Bronchial epithelial cell (primary cell): ENCODE measurements at regions not wholly inside any gene's neighbourhood (a gene's known extent, or its start where the extent isn't known, plus 50 kb on each side); places are given as distances from the start of the nearest gene placed in this dataset.

Source experiments
- DNase-seq: peaks from one replicate; pipeline ENCODE4 v3.0.0-alpha.2; 2010; ENCODE audit warnings: low read depth
- FAIRE-seq: peaks from 2 replicates; lab custom pipeline; 2011; peaks lifted over from hg19 to GRCh38; lab: Jason Lieb, UNC
- H3K27me3 ChIP-seq: 2 replicates; pipeline ENCODE4 v1.5.1; 2011; ENCODE audit warnings: low read length; ENCODE audit not compliant: control insufficient read depth, insufficient read depth
- H3K36me3 ChIP-seq: 2 replicates; pipeline ENCODE4 v1.5.1; 2011; ENCODE audit warnings: low read length; ENCODE audit not compliant: control insufficient read depth, insufficient read depth
- H3K4me3 ChIP-seq: 2 replicates; pipeline ENCODE4 v1.5.1; 2011; ENCODE audit warnings: mild to moderate bottlenecking, low read depth, low read length, control low read depth
- TF ChIP-seq, protein P1 (sequence below): IDR thresholded peaks from 2 replicates; pipeline ENCODE4 v1.5.1; 2011; ENCODE audit warnings: mild to moderate bottlenecking, moderate library complexity, low read length, control low read depth, inconsistent platforms; ENCODE audit not compliant: insufficient read depth, severe bottlenecking

DNA sequence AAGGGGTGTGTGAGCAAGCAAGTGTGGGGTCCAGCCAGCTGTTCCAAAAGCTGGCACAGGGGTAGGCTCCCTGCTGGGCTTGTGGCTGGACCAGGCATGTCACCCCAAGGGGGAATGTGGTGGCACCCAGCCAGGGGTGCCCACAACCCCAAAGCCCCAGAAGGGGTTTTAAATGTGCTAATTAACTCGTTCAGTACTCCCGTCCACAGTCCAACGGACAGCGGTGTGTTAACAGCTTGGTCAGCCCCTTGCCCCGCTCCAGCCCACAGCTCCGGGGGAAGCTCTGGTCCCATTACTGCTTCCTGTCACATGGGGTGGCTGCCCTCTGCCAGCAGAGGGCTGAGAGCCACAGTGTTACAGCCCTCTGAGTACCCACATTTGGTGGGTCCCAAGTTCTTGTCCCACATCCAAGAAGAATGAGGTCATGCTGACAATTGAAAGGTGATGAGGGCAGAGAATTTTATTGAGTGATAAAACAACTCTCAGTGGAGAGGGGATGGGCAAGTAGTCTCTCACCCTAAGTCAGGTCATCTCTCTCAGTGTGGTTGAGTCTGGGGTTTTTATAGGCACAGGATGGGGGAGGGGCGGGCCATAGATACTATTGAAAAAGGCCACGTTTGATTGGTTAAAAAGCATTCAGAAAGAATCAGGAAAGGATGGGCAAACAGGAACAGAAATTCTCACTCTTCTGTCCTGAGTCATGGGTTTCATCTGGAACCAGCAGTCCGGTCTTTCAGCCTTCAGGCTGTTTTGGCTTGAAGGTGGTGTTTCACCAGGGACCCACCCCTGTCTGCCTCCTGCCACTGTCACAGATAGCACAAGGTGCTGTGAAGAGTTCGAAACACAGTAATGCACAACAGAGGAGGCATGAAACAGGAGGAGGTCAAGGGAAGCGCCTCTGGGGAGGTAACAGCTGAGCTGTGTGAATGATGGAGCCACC lies 238.5 kb downstream of the NFATC2 start:
- Histone ChIP-seq H3K4me3 (no peak overlapping the region), H3K27me3 (peaks cover 2% of the 10 kb centered on the region), H3K36me3 (no peaks in the 10 kb centered on the region)
- TF ChIP-seq, protein P1, sequence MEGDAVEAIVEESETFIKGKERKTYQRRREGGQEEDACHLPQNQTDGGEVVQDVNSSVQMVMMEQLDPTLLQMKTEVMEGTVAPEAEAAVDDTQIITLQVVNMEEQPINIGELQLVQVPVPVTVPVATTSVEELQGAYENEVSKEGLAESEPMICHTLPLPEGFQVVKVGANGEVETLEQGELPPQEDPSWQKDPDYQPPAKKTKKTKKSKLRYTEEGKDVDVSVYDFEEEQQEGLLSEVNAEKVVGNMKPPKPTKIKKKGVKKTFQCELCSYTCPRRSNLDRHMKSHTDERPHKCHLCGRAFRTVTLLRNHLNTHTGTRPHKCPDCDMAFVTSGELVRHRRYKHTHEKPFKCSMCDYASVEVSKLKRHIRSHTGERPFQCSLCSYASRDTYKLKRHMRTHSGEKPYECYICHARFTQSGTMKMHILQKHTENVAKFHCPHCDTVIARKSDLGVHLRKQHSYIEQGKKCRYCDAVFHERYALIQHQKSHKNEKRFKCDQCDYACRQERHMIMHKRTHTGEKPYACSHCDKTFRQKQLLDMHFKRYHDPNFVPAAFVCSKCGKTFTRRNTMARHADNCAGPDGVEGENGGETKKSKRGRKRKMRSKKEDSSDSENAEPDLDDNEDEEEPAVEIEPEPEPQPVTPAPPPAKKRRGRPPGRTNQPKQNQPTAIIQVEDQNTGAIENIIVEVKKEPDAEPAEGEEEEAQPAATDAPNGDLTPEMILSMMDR: no peak
- no peak for DNase-seq
- no peak for FAIRE-seq

DNA sequence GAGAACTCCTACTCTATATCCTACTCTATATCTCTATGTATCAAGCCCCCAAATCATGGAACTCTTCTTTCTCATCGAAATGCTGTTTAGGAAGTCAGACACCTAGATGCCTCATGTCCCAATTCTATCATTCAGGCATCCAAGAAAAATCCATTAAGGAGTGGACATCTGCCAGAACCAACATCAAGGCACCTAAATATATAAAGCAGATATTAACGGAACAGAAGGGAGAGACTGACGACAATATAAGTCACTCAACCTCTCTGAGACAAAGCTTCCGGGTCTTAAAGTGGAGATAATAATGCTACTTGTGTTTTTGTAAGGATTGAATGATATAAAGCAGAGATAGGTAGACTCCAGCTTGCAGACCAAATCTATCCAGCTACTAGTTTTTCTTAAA lies 241.5 kb downstream of the NFATC2 start:
- DNase-seq: no peak
- TF ChIP-seq, protein P1: no peak
- H3K4me3 ChIP-seq: no peak overlapping the region
- no peaks in the 10 kb centered on the region for H3K36me3 ChIP-seq
- H3K27me3 ChIP-seq: no peaks in the 10 kb centered on the region
- no peak for FAIRE-seq

DNA sequence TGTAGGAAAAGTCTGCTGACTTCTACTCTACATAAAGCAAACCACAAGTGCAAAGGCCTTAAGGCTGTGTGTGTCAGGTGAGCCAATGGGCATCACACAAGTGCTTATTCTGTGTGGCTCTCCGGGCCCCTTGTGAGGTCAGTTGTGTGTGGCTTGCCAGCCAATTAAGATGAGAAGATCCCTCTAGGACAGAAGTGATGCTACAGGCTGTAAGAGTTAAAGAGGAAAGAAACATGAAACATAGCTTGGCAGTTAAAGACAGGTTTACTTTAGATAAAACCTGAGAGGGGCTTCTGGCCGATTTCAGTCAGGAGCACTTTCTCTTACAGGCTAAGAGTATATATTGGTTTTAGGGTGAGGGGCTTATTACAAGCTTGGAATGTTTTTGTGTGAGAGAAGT lies 242.4 kb downstream of the NFATC2 start:
- Histone ChIP-seq H3K27me3 (no peaks in the 10 kb centered on the region), H3K36me3 (no peaks in the 10 kb centered on the region), H3K4me3 (no peak overlapping the region)
- FAIRE-seq: no peak
- TF ChIP-seq, protein P1: no peak
- DNase-seq: no peak

DNA sequence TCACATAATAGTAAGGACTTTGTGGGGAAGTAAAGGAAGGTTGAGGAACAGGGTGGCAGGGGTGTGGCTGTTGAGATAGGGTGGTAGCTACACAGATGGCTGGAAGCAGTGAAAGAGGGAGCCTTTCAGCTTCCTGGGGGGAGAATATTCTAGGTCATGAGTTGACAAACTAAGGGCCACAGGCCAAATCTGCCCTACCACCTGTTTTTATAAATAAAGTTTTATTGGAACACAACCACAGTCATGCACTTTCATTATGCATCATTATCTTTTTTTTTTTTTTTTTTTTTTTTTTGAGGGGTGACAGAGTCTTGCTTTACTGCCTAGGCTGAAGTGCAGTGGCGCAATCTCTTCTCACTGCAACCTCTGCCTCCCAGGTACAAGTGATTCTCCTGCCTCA lies 243.1 kb downstream of the NFATC2 start:
- no peak for DNase-seq
- no peak for FAIRE-seq
- Histone ChIP-seq H3K4me3 (no peak overlapping the region), H3K36me3 (no peaks in the 10 kb centered on the region), H3K27me3 (no peaks in the 10 kb centered on the region)
- TF ChIP-seq, protein P1: no peak

DNA sequence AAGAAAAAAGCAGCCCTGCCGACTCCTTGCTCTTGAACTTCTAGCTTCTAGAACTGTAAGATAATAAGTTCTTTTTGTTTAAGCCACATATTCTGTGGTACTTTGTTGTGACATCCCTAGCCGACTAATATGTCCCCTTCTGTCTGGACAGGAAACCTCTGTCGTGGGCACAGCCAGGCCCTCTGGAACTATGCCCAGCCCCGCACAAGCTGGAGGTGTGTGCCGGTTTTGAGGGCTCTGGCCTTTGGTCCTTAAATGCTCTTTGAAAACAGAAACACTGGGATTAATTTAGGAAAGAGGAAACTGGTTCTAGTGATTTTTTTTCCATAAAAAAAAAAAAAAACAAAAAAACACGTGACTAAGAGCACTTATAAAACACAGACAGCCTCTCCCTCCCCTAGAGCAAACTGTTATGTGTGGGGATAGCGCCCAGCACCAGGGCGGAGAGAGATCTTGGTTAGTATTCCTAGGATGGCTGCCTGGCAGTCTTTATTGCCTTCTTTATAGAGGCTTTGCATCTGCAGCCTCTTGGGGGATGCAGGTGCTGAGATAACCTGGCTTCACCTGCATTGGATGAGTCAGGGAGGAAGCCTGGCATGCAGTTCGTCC lies 244.3 kb downstream of the NFATC2 start:
- Histone ChIP-seq H3K27me3 (no peaks in the 10 kb centered on the region), H3K36me3 (no peaks in the 10 kb centered on the region), H3K4me3 (no peak overlapping the region)
- TF ChIP-seq, protein P1: no peak
- FAIRE-seq (no peak), DNase-seq (no peak)
